AG04450 (cell line): ENCODE measurements at regions not wholly inside any gene's neighbourhood (a gene's known extent, or its start where the extent isn't known, plus 50 kb on each side); places are given as distances from the start of the nearest gene placed in this dataset.

Source experiments
- CTCF ChIA-PET: fragments of 300-600, 350-600 bp; formaldehyde crosslinking; extraction: SDS; loops from one replicate; lab custom pipeline; 2022; ENCODE audit warnings: antibody characterized with exemption, inconsistent platforms; lab: Charles Lee
- POLR2A ChIA-PET: fragments of 350-600 bp; formaldehyde crosslinking; extraction: SDS; loops from one replicate; lab custom pipeline; 2021; ENCODE audit warnings: antibody characterized with exemption, inconsistent platforms; lab: Yijun Ruan, JAX
- DNase-seq: peaks from one replicate; pipeline ENCODE4 v3.0.0-alpha.2; 2011; ENCODE audit warnings: low read depth, low spot score
- H3K27ac ChIP-seq: one replicate; pipeline ENCODE4 v1.5.1; 2012; ENCODE audit warnings: low read depth, low read length, control low read depth
- H3K27me3 ChIP-seq: one replicate; pipeline ENCODE4 v1.6.0; 2012; ENCODE audit warnings: low read length; ENCODE audit not compliant: control insufficient read depth, insufficient read depth
- H3K4me3 ChIP-seq: 2 replicates; pipeline ENCODE4 v1.5.1; 2011; ENCODE audit warnings: mild to moderate bottlenecking, low read depth, low read length, control low read depth
- H3K9me3 ChIP-seq: 2 replicates; pipeline ENCODE4 v1.5.1; 2012; ENCODE audit warnings: low read length; ENCODE audit not compliant: control insufficient read depth, insufficient read depth
- CTCF ChIP-seq: IDR thresholded peaks from 2 replicates; pipeline ENCODE4 v1.5.1; 2011; ENCODE audit warnings: low read depth, low read length, control low read depth, inconsistent platforms

- peaks cover 8% of the 10 kb centered on the region; the same call in 1 of the 2 replicates for H3K9me3 ChIP-seq
- ChIA-PET CTCF (no interaction called here), POLR2A (no interaction called here)
- H3K27me3 ChIP-seq, result no peaks in the 10 kb centered on the region
- no peak for TF ChIP-seq CTCF
- H3K27ac ChIP-seq, result no peak overlapping the region
- H3K4me3 ChIP-seq, result no peak overlapping the region
- no peak for DNase-seq
Measured at GRCh38 chr9:117612317-117612716, 91.9 kb upstream of the TLR4 start.

- Histone ChIP-seq H3K27ac (no peak overlapping the region), H3K4me3 (no peak overlapping the region), H3K9me3 (peaks cover 19% of the 10 kb centered on the region; the same call in 1 of the 2 replicates), H3K27me3 (no peaks in the 10 kb centered on the region)
- DNase-seq, result no peak
- POLR2A ChIA-PET, result no interaction called here
- CTCF ChIA-PET, result no interaction called here
- no peak for TF ChIP-seq CTCF
Measured at GRCh38 chr9:117597977-117598376, 106.2 kb upstream of the TLR4 start.

DNA sequence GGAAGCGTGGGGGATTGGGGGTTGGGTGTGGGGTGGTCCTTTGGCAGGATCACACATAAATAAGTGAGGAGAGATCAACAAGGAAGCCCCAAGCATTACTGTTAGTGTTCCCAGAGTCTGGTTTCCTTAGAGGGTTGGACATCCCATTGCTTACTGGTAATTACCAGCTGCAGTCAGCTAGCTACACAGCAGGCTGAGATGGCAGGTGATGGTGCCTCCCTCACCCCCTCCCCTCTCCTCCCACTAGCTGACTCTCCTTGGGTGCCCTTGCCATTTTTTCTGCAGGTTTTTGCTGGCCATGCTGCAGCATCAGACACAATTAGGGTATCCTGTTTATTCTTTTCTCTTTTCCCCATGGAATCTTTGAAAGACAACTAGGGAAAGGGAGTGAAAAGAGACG, 107.5 kb upstream of the TLR4 start:
- ChIA-PET CTCF (no interaction called here), POLR2A (no interaction called here)
- no peak for DNase-seq
- Histone ChIP-seq H3K4me3 (no peak overlapping the region), H3K27ac (no peak overlapping the region), H3K27me3 (no peaks in the 10 kb centered on the region), H3K9me3 (peaks cover 19% of the 10 kb centered on the region; the same call in 1 of the 2 replicates)
- no peak for TF ChIP-seq CTCF

DNA sequence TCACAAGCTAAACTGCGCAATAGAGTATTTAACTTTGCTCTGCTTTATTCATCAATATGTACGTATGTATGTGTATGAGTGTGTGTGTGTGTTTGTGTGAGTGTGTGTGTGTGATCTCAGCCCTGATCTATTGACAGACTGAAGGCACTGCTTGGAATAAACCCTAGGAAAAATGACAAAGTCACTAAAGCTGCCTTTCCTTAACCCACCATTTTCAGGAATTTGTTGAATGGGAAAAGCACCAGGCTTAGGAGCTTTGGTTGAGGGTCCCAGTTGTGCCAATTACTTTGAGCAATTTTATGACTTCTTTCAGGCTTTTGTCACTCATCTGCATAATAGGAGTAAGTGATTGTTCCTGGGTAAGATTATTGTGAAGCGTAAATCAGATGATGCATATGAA, 108.6 kb upstream of the TLR4 start:
- POLR2A ChIA-PET, result no interaction called here
- H3K27me3 ChIP-seq, result no peaks in the 10 kb centered on the region
- no peak for DNase-seq
- peaks cover 22% of the 10 kb centered on the region; the same call in 1 of the 2 replicates for H3K9me3 ChIP-seq
- CTCF ChIA-PET, result no interaction called here
- no peak overlapping the region for H3K4me3 ChIP-seq
- no peak overlapping the region for H3K27ac ChIP-seq
- no peak for TF ChIP-seq CTCF

DNA sequence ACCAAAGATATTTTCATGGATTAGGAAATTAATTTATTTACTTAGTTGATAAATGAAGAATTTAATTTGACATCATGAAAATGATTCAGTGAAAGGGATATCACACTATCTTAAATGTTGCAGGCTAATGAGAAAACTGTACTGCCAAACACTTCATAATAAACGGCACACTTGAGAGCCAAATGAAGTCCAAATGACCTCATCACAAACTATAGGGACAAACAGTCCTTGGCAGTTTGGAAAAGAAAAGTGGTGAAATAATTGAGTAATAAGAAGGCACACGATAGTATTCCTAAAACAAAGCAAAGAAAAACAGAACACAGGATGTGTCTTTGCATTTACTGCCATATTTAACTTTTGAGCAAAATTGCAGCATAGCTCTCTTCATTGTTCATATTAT, 116.9 kb upstream of the TLR4 start:
- peaks cover 2% of the 10 kb centered on the region for H3K9me3 ChIP-seq
- no peak overlapping the region for H3K4me3 ChIP-seq
- no peak for TF ChIP-seq CTCF
- no peak for DNase-seq
- H3K27me3 ChIP-seq, result no peaks in the 10 kb centered on the region
- ChIA-PET POLR2A (no interaction called here), CTCF (no interaction called here)
- no peak overlapping the region for H3K27ac ChIP-seq
